Activated CD4-positive, alpha-beta T cell treated with anti-CD3 and anti-CD28 coated beads for 4 hours (primary cell): ENCODE measurements at regions not wholly inside any gene's neighbourhood (a gene's known extent, or its start where the extent isn't known, plus 50 kb on each side); places are given as distances from the start of the nearest gene placed in this dataset.

ENCODE experiments used
- DNase-seq, 2 donors: peaks; one replicate each; pipeline ENCODE4 v3.0.0-alpha.2; 2020

DNA sequence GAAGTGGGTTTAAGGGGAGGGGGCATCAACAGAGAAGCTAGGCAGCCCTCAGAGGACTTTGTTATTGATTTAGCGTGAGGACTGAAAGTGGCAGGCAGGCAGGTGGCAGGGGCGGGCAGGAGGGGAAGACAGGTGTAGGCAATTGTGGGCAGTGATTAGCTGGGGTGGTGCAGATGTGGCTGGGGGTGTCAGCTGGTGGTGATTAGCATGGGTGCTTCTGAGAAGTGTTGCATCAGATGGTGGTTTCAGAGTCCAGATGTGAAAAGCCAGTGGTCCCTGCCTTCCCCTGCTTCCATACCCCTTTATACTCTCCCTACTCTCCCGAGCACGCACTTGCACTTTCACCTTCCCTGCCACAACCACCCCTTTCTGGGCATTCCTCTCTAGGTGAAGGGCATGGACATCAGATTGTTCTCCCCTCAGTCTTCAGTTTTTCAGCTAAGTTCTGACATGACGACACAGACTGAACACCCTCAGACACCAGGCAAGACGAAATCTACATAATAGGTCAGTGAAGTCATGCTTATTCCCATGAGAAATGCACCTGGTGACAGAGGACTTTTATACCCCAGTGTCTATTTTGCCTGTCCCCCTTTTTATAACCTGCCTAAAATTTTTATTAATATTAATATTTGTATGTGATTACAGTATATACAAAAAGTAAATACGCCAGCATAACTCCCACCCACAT is 435.7 kb upstream of the CADM1 start:
- DNase-seq = no peak

DNA sequence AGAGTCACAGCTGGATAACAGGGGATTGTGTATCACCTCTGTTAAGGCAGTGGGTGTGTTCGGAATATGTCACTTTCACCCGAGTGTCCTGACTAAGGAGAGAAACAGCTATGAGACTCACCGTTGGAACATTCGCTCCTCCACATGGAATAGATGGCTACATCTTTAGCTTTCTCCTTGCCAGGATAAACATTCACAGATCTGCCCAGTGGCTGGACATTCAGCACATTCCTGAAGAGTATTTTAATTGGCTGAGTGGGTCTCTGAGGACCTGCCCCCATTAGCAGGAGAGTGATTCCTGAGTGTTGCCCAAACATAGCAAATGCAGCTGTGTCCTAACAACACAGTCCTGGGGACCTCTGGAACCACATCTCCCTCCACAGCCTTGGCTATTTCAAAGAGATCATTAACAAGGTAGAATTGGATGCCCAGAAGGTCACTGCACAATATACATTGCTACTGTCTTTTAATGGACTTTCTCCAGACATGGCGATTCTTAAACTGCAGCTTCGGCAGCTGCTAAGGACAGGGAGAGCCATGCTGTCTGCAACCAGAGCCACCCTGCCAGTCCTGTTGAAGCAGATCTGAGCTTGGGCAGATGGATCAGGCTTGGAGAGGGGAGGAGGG is 435.0 kb upstream of the CADM1 start:
- DNase-seq = no peak

DNA sequence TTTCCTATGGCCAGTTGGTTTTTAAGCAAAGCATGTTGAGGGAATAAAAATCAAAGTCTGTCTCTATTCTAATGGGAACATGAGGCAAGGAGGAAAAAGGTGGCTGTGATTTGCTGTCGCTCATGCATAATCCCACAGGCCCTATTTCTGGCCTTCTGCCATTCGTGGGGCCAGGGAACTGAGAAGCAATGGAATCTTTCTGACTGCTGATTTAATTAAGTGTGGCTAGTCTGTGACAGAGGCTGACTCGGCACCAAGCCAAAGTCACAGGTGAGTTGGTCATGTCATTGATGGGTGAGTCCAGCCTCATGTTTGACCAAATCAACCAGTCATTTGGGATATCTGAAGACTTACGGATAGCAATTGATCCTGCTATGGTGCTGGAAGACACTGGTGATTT is 429.3 kb upstream of the CADM1 start:
- no peak for DNase-seq

DNA sequence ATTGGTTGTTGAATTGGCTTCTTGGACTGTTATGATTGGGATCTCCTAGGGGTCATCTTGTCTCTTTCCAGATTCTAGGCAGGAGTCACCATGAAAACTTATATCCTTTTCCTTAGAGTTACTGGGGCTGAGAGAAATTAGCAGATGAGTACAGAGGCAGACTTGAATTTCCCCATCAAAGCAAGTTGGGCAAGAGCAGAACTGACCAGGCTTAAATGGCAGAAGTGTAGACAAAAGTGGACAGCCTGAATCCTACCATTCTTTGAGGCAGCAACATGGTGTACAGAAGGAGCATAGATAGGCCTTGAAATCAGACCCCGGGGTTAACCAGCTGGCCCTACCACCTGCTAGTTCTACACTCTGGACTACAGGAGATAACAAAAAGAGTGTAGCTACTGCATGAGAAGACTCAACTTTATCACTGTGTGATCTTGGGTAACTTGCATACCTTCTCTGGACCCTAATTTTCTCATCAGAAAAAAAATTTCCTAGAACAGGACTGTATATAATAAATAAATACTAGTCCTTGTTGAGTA is 427.4 kb upstream of the CADM1 start:
- DNase-seq = no peak

GRCh38 chr11:115930886-115931547 is 426.8 kb upstream of the CADM1 start:
- DNase-seq = no peak

DNA sequence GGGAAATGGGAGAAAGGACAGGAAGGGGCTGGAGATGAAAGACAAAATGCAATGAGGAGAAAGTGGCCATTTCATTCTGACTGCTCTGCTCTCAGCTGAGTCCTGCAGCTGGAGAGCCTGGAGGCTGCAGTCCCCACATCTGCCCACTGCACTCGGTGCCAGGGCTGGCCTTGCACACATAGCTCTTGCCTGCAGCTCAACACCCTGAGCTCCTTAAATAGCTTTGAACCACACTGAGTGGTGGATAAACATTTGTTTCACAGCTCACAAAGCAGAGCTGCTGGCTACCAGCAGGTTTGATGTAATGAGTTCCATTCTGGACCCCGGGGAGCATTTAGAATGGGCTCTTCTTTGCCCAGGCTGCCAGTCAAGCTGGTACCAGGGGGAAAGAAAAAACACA is 426.1 kb upstream of the CADM1 start:
- DNase-seq = no peak

DNA sequence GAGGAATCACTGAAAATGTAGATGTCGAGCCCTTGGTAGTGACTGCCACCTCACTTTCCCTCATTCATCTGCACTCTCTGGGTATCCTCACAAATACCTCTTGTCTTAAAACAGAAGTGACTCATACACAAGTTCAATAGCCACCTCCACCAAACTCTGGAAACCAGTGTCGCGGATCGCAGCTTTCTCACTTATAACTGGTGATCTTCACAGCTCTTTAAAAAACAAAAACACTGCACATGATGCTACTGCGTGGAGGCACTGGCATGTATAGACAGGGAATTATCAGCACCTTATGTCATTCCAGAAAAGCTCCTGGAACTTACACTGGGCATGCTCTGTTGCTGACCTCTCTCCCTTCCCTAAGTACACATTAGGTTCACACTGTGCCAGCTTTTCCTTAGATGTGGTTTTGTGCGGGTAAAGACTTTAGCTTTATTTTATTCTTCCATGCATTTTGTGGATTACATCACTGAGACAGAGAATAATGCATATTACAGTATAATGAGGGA is 425.5 kb upstream of the CADM1 start:
- no peak for DNase-seq

GRCh38 chr11:115928811-115929210 is 424.6 kb upstream of the CADM1 start:
- DNase-seq = no peak

DNA sequence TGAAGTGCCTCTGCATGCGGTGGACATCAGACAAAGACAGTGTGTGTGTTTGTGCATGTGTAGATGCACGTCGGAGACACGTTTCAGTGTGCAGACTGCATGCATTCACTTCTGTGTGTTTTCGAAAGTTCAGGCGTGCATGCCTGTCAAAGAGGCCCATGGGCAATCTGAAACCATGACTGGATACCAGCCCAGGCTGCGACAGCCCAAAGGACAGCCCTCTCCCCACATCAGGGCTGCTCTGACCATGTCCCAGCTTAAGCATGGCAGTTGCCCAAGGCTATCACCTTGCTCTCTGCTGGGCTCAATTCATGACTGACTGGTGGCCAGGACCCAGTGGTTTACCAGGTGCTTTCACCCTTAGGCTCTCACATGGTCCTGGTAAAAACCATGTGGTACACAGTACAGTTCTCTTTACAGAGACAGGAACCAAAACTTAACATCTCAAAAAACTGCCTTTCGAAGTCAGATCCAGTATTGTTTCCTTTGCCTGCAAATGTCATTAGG is 423.7 kb upstream of the CADM1 start:
- no peak for DNase-seq

DNA sequence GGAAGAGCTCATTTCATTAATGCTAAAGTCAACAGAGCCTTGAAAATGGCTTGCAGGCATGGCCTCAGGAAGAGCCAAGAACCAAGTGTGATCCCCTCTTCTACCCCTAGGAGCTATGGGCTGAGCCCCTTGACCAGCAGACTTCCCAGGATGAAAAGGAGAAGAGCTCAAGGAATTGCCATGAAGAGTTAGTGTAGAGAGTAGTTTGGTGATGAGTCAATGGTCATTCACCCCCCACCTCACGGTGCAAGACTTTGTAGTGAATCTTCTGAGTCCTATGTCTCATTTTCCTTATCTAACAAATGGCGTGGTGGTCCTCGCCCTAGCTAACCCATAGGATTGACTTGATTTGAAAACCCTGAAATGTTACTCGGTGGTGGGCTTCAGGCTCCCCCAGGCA is 422.4 kb upstream of the CADM1 start:
- DNase-seq = no peak

GRCh38 chr11:115926138-115926537 is 421.9 kb upstream of the CADM1 start:
- DNase-seq = no peak

GRCh38 chr11:115925568-115926090 is 421.4 kb upstream of the CADM1 start:
- no peak for DNase-seq

DNA sequence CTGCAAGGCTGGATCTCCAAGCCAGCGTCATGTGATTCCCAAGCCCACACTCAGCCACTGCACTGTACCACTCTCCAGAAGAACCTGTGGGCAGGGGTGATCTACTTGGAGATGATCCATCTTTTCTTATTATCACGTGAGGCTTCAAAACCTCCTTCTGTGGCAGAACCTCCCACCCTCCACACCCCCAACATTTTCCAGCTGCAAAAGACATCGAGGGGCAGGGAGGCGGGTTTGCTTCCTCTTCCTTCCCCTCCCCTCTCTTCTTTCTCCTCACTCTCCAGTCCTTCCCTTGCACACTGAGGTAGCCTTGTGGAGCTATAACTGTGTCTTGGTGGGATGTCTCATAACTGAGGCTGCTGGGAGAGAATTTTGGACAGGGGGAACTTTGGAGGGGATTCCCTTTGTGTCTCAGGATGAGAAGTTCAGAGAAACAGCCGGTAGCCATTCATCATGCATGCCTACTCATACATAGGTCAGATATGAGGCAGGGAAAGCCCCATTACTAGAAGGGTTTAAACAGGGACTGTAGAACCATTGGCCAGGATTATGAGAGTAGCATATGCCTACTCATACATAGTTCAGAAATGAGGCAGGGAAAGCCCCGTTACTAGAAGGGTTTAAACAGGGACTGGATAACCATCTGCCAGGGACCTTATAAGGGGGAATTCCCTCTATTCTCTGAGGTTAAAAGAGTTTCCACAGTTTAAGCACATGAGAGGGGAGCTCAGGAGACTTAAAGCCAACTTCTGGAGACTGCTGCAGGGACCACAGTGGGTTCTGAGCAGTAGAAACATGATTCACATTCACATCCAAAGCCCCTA is 420.7 kb upstream of the CADM1 start:
- no peak for DNase-seq

DNA sequence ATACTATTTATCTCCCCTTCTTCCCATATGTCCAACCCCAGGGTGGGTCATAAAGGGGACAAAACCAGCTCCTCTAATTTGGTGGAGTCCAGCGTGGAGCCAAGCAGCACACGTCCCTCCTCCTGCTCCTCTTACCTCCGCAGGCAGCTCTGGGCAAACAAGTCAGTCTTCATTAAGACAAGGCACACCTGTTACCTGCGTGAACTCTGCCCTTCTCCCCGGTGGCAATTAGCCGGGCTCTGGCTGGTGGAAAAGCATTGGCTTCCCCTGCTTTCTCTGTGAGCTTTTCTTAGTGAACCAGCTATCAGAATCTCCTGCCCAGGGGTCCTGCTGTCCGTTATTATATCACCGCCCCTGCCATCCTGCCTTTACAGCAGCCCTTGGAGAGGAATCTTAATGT is 418.7 kb upstream of the CADM1 start:
- no peak for DNase-seq

GRCh38 chr11:115921986-115922385 is 417.8 kb upstream of the CADM1 start:
- no peak for DNase-seq

DNA sequence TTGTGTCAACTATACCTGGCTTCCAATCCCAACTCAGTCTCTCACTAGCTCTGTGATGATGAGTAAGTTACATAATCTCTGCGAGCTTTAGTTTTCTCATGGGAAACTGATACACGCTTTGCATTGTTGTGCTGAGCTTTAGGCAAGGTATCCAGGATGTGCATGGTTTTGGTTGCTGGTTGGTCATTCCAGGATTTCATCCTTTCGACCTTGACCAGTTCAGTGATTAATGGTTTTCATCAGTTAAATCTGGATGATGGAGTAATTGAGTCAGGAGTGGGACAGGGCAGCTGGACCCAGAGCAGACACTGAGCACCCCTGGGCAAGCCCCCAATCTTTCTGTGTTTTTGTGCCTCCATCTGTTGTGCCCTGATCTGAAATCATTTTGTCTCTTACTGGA is 417.3 kb upstream of the CADM1 start:
- DNase-seq = no peak

DNA sequence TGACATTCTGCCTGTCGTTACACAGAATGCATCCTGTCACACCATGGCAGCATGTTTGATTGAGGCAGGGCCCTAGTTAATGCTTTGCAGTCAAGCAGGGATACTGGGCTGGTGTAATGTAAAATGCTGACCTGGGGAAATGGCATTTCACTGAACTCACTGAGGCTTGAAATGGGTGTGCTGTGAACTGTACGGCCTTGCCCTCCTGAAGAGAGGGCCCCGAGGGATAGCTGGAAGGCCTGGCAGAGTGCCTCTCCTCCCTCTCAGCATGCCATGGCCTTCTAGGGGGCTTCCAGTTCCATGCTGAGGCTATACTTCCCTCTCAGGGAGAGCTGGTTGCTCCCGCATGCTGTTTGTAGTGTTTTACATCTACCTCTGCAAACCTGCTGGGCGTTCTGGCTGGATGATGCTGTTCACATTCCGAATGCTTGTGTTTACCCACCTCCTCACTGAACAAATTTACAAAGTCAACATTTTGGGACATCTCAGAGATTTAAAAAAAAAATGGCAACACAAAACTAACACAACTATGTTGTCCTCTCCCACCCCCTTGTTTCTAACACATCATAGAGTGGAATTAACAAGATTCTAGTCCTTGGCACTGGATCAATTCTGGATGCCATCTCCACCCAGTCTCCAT is 416.7 kb upstream of the CADM1 start:
- no peak for DNase-seq

DNA sequence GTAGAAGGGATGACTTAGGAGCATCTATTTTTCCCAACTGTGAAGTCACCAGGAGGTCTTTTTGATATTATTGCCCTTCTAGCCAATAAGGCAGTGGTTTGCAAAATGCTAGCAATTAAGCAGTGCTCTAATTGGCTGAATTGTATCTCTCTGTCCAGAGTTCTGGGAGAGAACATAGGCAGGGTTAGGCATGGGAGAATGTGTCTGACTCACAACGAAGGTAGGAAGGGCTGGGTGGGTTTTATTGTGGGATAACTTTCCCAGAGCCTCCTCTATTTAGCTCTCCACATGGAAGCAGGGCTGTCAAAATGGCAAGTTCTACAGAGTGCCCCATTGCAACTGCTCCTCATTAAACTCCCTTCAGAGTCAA is 415.9 kb upstream of the CADM1 start:
- DNase-seq = no peak

GRCh38 chr11:115919341-115920091 is 415.3 kb upstream of the CADM1 start:
- DNase-seq = no peak

GRCh38 chr11:115918576-115918975 is 414.4 kb upstream of the CADM1 start:
- DNase-seq = no peak

DNA sequence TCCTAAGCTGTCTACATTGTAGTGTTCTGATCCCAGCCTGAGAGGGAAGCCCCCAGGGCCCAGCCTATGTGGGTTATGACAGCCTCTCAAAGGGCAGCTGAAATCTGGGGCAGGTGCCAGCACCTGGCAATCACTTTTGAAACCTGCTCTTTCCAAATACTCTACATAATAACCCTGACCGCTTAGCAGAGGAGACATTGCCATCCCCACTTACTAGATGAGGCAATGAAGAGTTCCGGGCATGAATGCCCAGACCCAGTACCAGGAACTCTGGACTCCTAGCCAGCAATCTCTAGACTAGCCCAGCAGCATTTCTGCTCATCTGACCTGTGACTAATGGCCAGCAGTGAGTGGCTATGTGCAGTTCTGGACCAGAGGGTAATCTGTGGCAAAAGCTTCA is 412.4 kb upstream of the CADM1 start:
- no peak for DNase-seq
